Testis (tissue), 2 donors: ENCODE measurements at regions not wholly inside any gene's neighbourhood (a gene's known extent, or its start where the extent isn't known, plus 50 kb on each side); places are given as distances from the start of the nearest gene placed in this dataset.

Source experiments
- DNase-seq: peaks from one replicate; pipeline ENCODE4 v3.0.0-alpha.2; 2019
- H3K27ac ChIP-seq, 2 donors: fragments of 200-600 bp; sonication (generic); one replicate each; pipeline ENCODE4 v1.5.1; 2019
- H3K27me3 ChIP-seq: fragments of 200-600 bp; sonication (generic); one replicate; pipeline ENCODE4 v1.5.1; 2019
- H3K36me3 ChIP-seq: fragments of 200-600 bp; sonication (generic); one replicate; pipeline ENCODE4 v1.5.1; 2017; ENCODE audit warnings: low read depth; ENCODE audit errors: missing control alignments
- H3K4me1 ChIP-seq: fragments of 200-600 bp; sonication (generic); one replicate; pipeline ENCODE4 v1.5.1; 2019
- H3K4me3 ChIP-seq, 2 donors: fragments of 200-600 bp; sonication (generic); one replicate each; pipeline ENCODE4 v1.5.1; 2017 to 2019
- H3K9me3 ChIP-seq: fragments of 200-600 bp; sonication (generic); one replicate; pipeline ENCODE4 v1.5.1; 2017
- POLR2A ChIP-seq: fragments of 450-650 bp; IDR thresholded peaks from one replicate; pipeline ENCODE4 v1.6.1; 2017; ENCODE audit warnings: antibody characterized with exemption, mild to moderate bottlenecking, moderate library complexity
- WGBS, 2 donors: methylation state at CpG; one replicate each; pipeline ENCODE4 v1.1.5; 2018; 5-methylcytosine and 5-hydroxymethylcytosine counted together
- intact Hi-C: fragments of 100-400 bp; cut with DNase I; formaldehyde crosslinking; loops from one replicate; pipeline ENCODE4 v1.15.1; 2023; ENCODE audit warnings: low total_unique reads
- TF ChIP-seq, protein P1 (sequence below), 3 experiments: fragments of 450-650 bp in 2 of 3; fragments of 200-600 bp in 1 of 3; sonication (generic) in 1 of 3; IDR thresholded peaks; one replicate each; pipeline ENCODE4 v1.5.1; 2016 to 2019; ENCODE audit warnings: antibody characterized with exemption in 3 of 3, mild to moderate bottlenecking in 2 of 3, moderate library complexity in 1 of 3

DNA sequence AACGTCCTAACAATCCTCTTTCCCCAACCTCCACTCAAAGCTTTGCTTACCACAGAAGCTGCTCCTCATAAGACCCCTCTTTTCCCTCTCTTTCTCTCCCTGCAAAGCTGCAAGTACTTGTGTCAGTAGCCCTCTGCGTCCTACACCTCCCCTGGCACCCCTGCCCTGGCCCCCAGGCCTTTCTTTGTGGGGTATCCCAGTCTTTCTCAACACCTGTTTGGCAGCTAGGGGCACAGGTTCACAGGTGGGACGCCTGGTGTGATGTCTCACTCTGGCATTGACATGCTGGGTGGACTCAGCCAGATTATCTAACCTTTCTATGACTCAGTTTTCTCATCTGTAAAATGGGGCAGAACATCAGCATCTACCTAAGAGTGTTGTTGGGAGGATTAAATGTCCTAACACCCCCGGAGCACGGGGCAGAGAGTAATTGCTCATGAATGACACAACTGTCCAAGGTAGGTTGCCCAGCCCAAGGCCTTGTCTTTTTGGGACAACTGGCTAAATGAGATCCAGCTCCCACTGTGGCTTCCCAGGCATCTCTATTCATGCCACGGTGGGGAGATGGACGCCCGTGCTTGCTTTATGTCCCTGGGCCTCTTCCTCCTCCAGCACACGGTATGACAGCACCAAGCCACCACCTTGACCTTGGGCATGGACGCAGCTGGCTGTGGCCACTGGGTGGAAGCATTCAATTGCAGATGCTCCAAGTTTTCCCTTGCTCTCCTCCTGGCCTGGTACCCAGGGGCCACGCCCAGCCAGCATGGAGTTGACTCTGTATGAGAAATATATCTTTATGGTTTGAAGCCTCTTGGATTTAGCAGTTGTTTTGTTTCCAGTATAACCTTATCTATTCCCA lies 190.4 kb downstream of the RGS3 start:
- H3K27me3 ChIP-seq: no peaks in the 10 kb centered on the region
- peaks cover 13% of the 10 kb centered on the region for H3K4me1 ChIP-seq
- intact Hi-C loops: loop anchor here (2.0 to 10.0 kb wide), 2 partner anchors 59 to 209 kb away; no protein-coding TSS in a partner anchor
- 50 to 61% methylated on average over 8 to 11 of the region's 11 CpGs for WGBS, 2 donors
- H3K9me3 ChIP-seq: no peaks in the 10 kb centered on the region
- H3K4me3 ChIP-seq: no peak overlapping the region
- peak overlapping the region in 1 of 2 donors; percentile 6 for H3K27ac ChIP-seq
- H3K36me3 ChIP-seq: no peaks in the 10 kb centered on the region
- no peak for TF ChIP-seq POLR2A
- TF ChIP-seq, protein P1, sequence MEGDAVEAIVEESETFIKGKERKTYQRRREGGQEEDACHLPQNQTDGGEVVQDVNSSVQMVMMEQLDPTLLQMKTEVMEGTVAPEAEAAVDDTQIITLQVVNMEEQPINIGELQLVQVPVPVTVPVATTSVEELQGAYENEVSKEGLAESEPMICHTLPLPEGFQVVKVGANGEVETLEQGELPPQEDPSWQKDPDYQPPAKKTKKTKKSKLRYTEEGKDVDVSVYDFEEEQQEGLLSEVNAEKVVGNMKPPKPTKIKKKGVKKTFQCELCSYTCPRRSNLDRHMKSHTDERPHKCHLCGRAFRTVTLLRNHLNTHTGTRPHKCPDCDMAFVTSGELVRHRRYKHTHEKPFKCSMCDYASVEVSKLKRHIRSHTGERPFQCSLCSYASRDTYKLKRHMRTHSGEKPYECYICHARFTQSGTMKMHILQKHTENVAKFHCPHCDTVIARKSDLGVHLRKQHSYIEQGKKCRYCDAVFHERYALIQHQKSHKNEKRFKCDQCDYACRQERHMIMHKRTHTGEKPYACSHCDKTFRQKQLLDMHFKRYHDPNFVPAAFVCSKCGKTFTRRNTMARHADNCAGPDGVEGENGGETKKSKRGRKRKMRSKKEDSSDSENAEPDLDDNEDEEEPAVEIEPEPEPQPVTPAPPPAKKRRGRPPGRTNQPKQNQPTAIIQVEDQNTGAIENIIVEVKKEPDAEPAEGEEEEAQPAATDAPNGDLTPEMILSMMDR (IDR thresholded peaks at IDR 0.05): no peak
- peak; percentile 41 for DNase-seq

DNA sequence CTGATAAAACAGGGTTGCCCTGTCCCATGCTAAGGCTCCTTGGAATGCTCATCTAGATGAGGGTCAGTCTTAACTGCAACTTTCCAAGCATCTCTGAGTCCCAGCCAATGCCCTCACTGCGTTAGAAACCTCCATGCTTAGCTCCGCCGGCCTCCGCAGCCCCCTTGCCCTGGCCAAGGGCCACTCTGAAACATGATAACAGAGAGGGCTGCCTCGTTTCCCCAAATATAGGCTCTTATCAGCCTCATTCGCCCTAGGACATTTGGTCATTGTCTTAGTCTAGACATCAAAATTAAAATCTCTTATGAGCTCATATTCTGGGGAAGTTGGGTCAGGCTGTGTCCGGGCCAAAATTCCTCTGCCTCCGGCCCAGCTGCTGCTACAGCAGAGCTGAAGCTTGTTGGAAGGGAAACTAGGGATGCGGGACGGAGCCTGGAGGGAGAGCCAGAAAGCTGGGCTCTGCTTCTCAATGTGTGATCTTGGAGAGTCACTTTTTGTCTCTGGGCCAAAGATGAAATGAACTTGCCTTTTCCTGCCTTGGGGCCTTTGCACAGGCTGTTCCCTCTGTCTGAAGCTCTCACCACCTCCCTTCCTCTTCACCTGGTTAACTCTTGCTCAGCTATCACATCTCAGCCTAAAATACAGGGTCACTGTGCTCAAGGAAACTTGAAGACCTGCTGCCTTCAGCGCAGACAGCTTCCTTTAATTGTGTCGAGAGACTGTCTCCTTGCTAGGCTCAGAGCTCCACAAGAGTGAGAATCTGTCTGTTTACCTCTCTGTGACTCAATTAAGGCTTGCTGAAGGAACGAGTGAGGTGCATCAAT lies 191.3 kb downstream of the RGS3 start:
- 25 to 38% methylated on average over 12 to 13 of the region's 13 CpGs for whole genome bisulfite sequencing, 2 donors
- DNase-seq: peak; percentile 72
- no peaks in the 10 kb centered on the region for H3K36me3 ChIP-seq
- no peaks in the 10 kb centered on the region for H3K9me3 ChIP-seq
- H3K27ac ChIP-seq: peak overlapping the region; percentile 6 to 26
- intact Hi-C loops: loop anchor here (2.0 to 10.0 kb wide), 2 partner anchors 60 to 210 kb away; no protein-coding TSS in a partner anchor
- no peaks in the 10 kb centered on the region for H3K27me3 ChIP-seq
- no peak overlapping the region for H3K4me3 ChIP-seq
- peaks cover 10% of the 10 kb centered on the region for H3K4me1 ChIP-seq
- TF ChIP-seq, protein P1 (IDR thresholded peaks at IDR 0.05): no peak
- no peak for TF ChIP-seq POLR2A

DNA sequence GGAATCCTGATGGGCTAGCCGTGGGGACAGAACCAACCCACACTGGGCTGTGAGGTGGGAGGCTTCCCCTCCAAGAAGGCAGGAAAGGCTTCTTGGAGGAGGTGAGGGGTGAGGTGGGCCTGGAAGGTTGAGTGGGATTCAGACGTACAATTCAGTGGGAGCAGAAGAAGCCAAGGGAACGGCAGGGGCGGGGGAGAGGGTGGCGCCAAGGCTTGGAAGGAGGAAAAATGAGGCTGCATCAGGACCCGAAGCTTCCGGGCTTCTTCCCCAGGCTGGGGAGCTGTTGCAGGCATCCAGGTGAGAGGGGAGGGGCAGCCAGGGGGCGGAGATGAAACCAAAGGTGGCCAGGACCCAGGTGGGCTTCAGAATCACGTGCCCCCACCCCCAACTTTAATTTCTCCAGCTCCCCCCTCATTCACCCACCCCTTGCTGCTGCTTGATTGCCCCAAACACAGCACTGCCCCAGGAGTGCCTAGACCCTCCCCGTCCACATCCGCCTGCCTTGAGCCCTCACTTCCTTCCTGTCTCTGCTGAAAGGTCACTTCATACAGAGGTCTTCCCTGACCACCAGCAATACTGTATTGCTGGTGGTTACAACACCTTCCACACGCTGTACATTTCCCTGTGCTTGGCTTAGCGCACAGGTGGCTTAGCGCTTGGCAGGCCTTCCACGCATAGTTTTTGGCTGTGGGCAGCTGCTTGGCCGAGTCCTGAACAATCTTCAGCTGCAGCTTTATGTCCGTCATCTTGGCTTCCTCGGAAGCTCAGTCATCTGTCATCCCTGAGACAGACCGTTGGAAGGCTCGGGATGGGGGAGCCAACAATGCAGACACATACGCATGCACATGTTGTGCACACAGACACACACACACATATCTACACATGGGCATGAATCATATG lies 193.5 kb downstream of the RGS3 start:
- Histone ChIP-seq H3K27me3 (no peaks in the 10 kb centered on the region), H3K9me3 (no peaks in the 10 kb centered on the region), H3K4me3 (no peak overlapping the region), H3K36me3 (no peaks in the 10 kb centered on the region), H3K4me1 (peaks cover 10% of the 10 kb centered on the region), H3K27ac (no peak overlapping the region)
- 74 to 84% methylated on average over 21 of the region's 21 CpGs for WGBS, 2 donors
- TF ChIP-seq, protein P1 (IDR thresholded peaks at IDR 0.05): no peak
- TF ChIP-seq POLR2A: no peak
- intact Hi-C loops: loop anchor here (10.0 kb wide), 1 partner anchor 212 kb away; no protein-coding TSS in a partner anchor
- no peak for DNase-seq

DNA sequence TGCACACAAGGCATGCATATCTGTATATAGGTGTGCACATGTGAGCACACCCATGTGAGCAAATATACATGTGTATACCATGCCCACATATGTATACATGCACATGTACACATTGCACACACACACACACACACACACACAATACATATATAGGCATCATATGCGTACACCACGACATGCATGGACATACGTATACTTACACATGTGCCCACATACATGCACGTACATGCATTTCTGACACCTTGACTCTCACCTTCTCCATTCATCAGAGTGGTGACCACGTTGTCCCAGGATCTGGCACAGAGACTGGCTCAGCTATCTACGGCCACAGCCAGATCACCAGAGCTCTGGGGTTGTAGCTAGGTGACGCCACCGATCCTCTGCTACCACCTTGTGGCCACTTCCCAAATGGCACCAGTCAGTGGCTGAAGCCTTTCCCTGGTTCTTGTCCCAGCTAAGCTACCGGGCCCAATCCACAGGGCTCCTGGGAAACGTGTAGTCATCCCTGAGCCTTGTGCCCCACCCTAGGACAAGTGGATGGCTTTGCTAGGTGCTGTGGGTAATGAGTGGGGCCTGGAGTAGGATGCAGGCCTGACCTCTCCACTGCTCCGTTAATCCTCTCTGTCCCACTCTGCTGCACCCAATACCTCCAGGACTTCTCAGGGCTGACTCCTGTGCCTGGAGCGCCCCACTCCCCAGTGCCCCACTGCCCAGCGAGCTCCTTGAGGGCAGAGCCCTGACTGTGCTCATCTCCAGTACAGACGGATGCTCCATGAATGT lies 194.4 kb downstream of the RGS3 start:
- intact Hi-C loops: loop anchor here (10.0 kb wide), 1 partner anchor 213 kb away; no protein-coding TSS in a partner anchor
- H3K27me3 ChIP-seq: no peaks in the 10 kb centered on the region
- H3K36me3 ChIP-seq: no peaks in the 10 kb centered on the region
- no peak overlapping the region for H3K27ac ChIP-seq
- H3K4me1 ChIP-seq: peaks cover 10% of the 10 kb centered on the region
- TF ChIP-seq, protein P1 (IDR thresholded peaks at IDR 0.05): peak; percentile 87 to 92 (median 90)
- no peak for TF ChIP-seq POLR2A
- 39 to 74% methylated on average over 10 to 14 of the region's 14 CpGs for WGBS, 2 donors
- H3K9me3 ChIP-seq: no peaks in the 10 kb centered on the region
- DNase-seq: peak; percentile 90
- H3K4me3 ChIP-seq: no peak overlapping the region
